ENCODE measurements at regions not wholly inside any gene's neighbourhood (a gene's known extent, or its start where the extent isn't known, plus 50 kb on each side); places are given as distances from the start of the nearest gene placed in this dataset.
"Not testable (repeated sequence)": the region's sequence is repeated elsewhere in the genome, so short reads cannot be mapped to it uniquely, and the experiment has no call there.

GRCh38 chr4:33998291-33998690 is 2246.0 kb downstream of the ARAP2 start:
- H3K79me2 ChIP-seq (ENCODE audit: low read length) = no peaks in the 10 kb centered on the region
- no peak overlapping the region for H3K27ac ChIP-seq (ENCODE audit: low read length)
- no peak overlapping the region for H2AFZ ChIP-seq (ENCODE audit: low read length)
- ChIA-PET CTCF (no interaction called here), POLR2A (ENCODE audit: unreplicated experiment) (no interaction called here)
- no peak overlapping the region for H3K4me3 ChIP-seq (ENCODE audit: low read length)
- H3K9me2 ChIP-seq (replicated peaks; ENCODE audit: low read length) = no peaks in the 10 kb centered on the region
- H3F3A ChIP-seq (ENCODE audit: low read length, unreplicated experiment) = no peaks in the 10 kb centered on the region
- DNase-seq (no peak), ATAC-seq (no peak)
- no peak overlapping the region for H3K9ac ChIP-seq (ENCODE audit: low read length)
- no peaks in the 10 kb centered on the region for H3K36me3 ChIP-seq (ENCODE audit: low read depth, low read length)
- intact Hi-C loops (cut with micrococcal nuclease) = no loop called here
- no peaks in the 10 kb centered on the region for H3K27me3 ChIP-seq (ENCODE audit: low read length)
- no peak for TF ChIP-seq EZH2phosphoT487 (IDR thresholded peaks at IDR 0.05; ENCODE audit: borderline replicate concordance, low read length)
- no peak for TF ChIP-seq EZH2 (IDR thresholded peaks at IDR 0.05; ENCODE audit: low read length, unreplicated experiment)
- TF ChIP-seq CTCF (conservative IDR thresholded peaks at IDR 0.05; ENCODE audit: low read depth, low read length) = no peak
- no peaks in the 10 kb centered on the region for H3K4me1 ChIP-seq (ENCODE audit: insufficient read depth, low read length)
- no peak overlapping the region for H3K4me2 ChIP-seq (ENCODE audit: low read length)
- H3K9me3 ChIP-seq (ENCODE audit: low read length) = no peaks in the 10 kb centered on the region
- no TSS peak for BruUV-seq (replicated peaks)
- H4K20me1 ChIP-seq (ENCODE audit: low read length) = no peaks in the 10 kb centered on the region

GRCh38 chr4:34000356-34000755 is 2244.0 kb downstream of the ARAP2 start:
- H3K9me2 ChIP-seq (replicated peaks; ENCODE audit: low read length) = no peaks in the 10 kb centered on the region

GRCh38 chr4:34006540-34006939 is 2237.8 kb downstream of the ARAP2 start:
- H4K20me1 ChIP-seq (ENCODE audit: low read length); DNase-seq; H3K9ac ChIP-seq (ENCODE audit: low read length); H3K27me3 ChIP-seq (ENCODE audit: low read length); H3K4me1 ChIP-seq (ENCODE audit: insufficient read depth, low read length); H3F3A ChIP-seq (ENCODE audit: low read length, unreplicated experiment); POLR2A ChIA-PET (ENCODE audit: unreplicated experiment); H3K4me3 ChIP-seq (ENCODE audit: low read length); H2AFZ ChIP-seq (ENCODE audit: low read length); H3K79me2 ChIP-seq (ENCODE audit: low read length); CTCF ChIA-PET; ATAC-seq; H3K36me3 ChIP-seq (ENCODE audit: low read depth, low read length); H3K4me2 ChIP-seq (ENCODE audit: low read length); H3K9me3 ChIP-seq (ENCODE audit: low read length); H3K27ac ChIP-seq (ENCODE audit: low read length); BruUV-seq (replicated peaks); H3K9me2 ChIP-seq (replicated peaks; ENCODE audit: low read length); intact Hi-C loops (cut with micrococcal nuclease): not testable (repeated sequence)

More at GRCh38 chr4:34000356-34000755, 2244.0 kb downstream of the ARAP2 start:
- BruUV-seq (replicated peaks) = no TSS peak
- no peak for ATAC-seq
- intact Hi-C loops (cut with micrococcal nuclease) = no loop called here
- Histone ChIP-seq H3K9ac (ENCODE audit: low read length) (no peak overlapping the region), H4K20me1 (ENCODE audit: low read length) (no peaks in the 10 kb centered on the region), H3K4me3 (ENCODE audit: low read length) (no peak overlapping the region), H3K36me3 (ENCODE audit: low read depth, low read length) (no peaks in the 10 kb centered on the region), H3K4me2 (ENCODE audit: low read length) (no peak overlapping the region), H2AFZ (ENCODE audit: low read length) (no peak overlapping the region), H3K79me2 (ENCODE audit: low read length) (no peaks in the 10 kb centered on the region), H3K27me3 (ENCODE audit: low read length) (no peaks in the 10 kb centered on the region), H3K4me1 (ENCODE audit: insufficient read depth, low read length) (no peaks in the 10 kb centered on the region), H3K9me3 (ENCODE audit: low read length) (no peaks in the 10 kb centered on the region), H3K27ac (ENCODE audit: low read length) (no peak overlapping the region), H3F3A (ENCODE audit: low read length, unreplicated experiment) (no peaks in the 10 kb centered on the region)
- TF ChIP-seq EZH2phosphoT487 (IDR thresholded peaks at IDR 0.05; ENCODE audit: borderline replicate concordance, low read length) (no peak), CTCF (conservative IDR thresholded peaks at IDR 0.05; ENCODE audit: low read depth, low read length) (no peak), EZH2 (IDR thresholded peaks at IDR 0.05; ENCODE audit: low read length, unreplicated experiment) (no peak)
- DNase-seq = no peak
- POLR2A ChIA-PET (ENCODE audit: unreplicated experiment) = no interaction called here
- CTCF ChIA-PET = no interaction called here
